ENCODE measurements at regions not wholly inside any gene's neighbourhood (a gene's known extent, or its start where the extent isn't known, plus 50 kb on each side); places are given as distances from the start of the nearest gene placed in this dataset.

DNA sequence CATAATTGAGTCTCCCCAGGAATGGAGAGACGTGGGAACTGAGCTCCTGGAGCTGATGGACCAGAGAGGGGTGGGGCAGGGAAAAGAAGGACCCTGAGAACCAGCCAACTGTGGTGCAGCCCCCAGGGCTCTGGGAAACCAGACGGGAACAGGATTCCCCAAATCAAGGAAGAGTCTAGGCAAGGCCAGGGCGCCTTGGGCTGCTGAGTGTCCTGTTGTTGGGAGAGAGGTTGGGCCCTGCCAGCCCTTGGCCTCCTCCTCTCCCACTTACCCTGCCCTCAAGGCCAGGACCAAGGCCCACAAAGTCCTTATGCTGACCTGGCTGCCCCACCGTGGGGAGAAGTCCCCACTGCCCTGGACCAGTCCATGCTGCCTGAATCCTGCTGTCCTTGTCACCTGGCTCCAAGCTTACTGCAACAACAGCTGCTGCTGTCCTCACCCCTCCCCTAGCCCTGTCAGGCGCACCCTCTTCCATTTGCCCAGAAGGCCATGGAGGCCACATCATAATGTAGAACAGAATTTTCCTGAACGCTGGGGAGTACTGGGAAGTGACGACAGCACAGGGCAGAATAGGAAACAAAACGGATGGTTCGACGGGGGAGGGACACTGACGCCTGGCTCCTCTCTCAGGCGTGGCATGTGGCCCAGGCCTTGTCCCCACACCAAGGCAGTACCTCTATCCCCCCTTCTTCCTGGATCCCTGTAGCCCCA lies 132.9 kb upstream of the ZMIZ1 start:
- no peak for DNase-seq (ENCODE audit: low spot score)

DNA sequence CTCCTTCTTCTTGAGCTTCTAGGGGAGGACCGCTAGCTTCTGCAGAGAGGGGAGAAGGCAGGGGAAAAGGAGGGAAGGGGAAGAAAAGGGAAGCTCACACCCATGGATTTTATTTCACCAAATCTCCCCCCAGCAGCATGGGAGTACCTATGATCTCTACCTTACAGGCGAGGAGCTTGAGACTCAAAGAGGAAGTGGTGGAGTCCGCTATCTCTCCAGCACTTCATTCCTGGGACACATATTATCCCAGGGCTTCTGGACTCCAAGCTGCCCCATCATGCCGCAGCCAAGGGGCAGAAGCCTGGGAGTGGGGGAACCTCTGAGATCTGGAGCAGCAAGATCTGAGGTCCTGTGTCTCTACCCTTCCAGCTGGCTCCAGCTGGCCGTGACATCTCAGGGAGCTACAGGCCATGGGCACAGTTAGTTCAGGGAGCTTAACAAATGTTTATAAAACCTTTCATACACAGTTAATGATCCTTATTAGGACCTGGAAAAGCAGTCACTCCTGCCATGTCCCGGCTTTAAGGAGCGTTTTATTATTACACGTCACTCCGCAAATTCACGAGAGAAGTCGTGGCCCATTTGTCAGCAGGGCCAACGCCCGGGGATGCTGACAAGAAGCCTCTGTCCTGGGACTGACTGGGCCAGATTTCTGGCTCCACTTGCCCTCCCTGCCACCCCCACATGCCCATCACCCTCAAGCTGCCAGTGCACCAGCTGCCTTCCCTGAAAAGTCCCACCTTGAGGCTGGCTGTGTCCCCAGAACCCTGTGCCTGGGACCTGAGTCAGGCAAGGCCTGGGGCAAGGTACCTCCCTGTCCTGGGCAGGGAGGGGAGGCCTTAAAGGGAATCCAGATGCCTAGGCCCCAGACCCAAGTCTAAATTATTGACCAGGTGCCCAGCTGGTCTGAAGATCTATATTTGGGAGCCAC lies 132.1 kb upstream of the ZMIZ1 start:
- no peak for DNase-seq (ENCODE audit: low spot score)

DNA sequence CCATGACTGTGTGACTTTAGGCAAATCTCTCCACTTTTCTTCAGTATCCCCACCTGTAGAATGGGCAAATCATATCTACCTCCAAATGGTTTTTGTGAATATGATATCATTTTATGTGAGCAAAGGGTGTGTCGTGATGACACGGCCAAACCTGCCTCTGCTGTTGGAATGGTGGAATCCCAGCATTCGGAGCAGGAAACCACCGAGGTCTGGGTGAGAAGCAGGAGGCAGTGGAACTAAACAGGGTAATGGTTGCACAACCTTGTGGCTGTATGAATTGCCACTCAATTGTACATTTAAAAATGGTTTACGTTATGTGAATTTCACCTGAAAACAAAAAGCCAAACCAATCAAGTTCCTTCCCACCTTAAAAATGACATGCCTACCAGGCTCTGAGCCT lies 131.4 kb upstream of the ZMIZ1 start:
- DNase-seq (ENCODE audit: low spot score), result no peak

DNA sequence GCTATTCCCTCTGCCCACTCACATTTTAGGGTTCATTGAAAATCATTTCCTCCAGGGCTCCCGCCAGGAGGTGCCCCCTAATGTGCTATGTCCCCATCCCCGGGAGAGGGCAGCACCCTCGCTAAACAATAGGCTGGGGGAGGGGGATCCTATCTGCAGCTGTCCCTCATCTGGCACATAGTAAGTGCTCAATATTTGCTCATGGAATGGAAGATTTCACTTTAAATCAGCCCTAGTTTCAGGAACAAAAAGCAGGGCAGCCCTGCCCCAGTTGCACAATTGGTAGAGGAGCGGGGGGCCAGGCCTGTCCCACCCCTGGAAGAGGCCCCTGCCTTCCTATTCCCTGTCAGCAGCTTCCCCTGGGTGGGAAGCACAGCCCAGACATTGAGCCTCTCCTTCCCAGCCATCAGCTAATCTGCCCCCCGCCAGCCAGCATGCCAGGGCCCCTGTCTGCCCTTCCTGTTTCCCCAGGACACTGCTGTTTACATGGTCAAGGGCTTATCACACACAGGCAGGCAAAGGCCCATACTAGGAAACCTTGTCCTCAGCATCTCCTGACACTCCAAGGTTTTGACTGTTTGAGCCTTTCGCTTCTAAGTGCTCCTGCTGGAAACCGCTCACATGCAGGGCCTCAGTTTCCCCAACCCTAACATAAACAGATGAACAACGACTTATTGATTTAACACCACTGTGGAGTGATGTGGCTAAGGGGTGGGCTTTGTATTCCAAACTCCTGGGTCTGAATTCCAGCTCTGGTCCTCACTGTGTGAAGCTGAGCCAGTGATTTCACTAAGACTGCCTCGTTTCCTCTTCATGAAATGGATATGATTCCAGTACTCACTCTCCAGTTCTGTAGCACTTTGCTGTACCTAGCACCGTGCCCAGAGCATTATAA lies 130.7 kb upstream of the ZMIZ1 start:
- no peak for DNase-seq (ENCODE audit: low spot score)

DNA sequence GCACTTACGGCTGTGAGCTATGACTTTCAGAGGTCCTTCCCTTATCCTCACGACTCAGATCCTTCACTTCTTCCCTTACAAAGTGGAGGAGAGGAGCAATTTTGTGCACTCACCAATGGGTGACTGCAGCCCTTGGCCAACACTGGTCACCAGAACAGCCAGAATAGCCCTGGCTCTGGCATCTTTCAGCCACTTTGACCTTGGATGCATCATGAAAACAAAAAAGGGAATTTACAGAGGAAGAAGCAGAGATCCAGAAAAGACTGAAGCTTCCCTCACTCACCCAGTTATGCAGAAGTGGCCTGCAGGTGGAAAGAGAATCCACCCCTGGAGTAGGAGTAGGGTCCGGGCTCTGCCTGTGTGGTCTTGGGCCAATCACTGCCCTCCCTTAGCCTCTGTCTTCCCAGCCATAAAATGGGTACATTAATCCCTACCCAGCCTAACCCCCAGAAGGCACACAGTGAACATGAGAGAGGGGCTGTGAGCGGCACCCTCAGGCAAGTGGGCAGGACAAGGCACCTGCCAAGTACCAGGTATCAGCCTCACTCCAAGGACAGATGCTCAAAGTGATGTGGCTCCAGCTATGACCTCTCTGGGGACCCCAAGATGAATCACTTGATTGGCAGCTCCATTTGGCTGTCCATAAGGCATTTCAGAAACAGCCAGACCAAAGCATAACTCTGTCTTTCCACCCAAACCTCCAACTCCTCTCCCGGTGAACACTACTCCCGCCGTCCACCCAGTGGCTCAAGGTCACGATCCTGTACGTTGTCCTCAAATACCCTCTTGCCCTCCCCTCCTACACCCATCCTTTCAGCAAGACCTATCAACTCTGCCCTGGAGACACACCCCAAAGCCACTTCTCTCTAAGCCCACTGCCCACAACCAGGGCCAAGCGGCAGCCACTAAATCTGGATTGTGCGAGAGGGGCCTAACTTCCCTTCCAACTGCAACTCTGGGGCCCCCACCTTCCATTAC lies 129.8 kb upstream of the ZMIZ1 start:
- DNase-seq (ENCODE audit: low spot score), result no peak

DNA sequence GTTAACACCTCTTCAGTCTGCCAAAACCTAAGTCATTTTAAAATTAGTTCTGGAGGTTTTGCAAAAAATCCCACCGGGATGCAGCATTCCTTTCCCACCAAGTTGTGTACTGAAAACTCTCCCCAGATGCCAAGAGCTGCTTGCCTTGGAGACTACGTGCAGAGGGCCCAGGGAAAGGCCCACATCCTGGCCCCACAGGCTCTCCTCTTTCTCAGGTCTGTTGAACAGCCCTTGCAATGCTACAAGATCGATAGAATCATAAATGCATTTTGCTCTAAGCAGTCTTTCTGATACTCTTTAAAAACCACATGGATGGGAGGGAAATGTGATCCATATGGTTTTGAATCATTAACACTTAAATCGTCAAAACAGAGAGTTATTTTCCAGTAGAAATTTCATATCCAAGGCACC lies 126.7 kb upstream of the ZMIZ1 start:
- no peak for DNase-seq (ENCODE audit: low spot score)

DNA sequence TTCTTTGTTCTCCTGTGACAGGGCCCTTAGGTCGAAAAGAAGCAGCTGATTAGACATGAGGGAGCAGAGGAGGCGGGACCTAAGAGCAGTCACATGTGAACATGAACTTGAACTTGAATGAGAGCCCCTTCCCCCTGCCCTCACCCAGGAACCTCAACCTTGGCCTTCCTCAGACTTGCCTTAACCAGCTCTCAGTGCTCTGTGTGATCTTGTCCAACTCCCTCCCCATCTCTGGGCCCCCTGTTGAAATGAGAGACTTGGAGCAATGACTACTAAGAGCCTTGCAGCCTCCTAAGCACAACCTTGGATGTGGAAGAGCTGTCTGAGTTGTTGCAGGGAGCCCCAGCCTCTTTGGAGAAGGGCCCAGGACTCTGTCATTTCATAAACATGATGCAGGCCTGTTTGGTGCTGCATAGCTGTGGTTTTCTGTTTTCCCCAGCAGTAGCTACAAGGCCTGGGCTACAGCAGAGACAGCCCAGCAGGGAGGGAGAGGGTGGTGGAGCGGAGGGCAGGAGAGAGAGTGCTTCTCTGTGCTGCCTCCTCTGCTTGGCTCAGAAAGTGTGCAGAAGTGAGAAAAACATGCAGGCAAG lies 123.9 kb upstream of the ZMIZ1 start:
- DNase-seq (ENCODE audit: low spot score), result peak; percentile 86

DNA sequence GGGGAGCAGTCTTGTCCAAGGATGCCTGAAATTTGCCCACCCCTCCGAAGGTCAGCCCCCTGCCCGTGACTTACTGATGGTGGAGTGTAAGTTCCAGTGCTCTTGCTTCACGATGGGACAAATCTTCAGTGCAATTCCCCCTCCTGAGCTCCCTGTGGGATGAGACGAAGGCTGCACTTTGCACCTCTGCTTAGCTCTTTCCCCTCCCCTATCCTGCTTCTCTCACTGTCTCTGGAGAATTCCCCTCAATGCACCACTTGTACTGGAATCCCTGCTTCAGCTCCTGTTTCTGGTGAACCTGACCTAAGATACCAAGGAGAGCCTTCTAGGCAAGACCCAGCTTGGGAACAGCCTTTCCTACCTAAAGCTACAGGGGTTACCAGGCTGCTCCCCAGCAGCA lies 122.9 kb upstream of the ZMIZ1 start:
- DNase-seq (ENCODE audit: low spot score), result no peak

DNA sequence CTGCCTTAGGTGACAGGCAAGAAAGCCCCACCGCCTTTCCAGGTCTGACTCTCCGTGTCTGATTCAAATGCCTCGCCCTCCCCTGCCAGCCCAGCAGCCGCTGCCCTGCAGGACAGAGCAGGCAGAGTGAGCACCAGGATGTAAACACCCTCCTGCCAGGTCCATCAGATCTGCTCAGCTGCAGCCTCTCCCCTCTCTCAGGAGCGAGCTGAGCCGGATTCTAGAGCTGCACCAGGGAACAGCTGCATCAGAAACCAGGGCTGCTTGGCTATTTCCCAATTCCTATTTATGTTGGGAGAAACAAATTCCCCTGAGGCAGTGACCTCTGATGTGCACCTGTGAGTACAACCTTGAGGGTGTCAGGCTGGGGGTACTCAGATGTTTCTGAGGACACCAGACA lies 121.5 kb upstream of the ZMIZ1 start:
- DNase-seq (ENCODE audit: low spot score), result no peak

DNA sequence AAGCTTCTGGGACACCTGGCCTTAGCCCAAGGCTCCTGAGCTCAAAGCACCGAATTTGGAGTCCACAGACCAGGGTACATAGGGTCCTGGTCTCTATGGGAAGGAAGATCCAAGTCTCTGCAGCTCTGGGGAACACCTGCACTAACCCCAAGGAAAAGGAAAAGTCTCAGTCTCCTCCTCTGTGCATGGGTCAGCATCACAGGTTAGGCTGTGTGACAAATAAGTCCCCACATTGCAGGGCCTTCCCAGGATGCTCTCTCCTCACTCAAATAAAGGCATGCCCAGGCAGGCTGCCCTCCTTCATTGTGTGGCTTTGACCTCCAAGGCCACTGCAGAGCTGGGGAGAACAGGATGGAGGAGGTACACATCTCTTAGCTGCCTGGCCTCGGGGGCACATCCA lies 121.0 kb upstream of the ZMIZ1 start:
- DNase-seq (ENCODE audit: low spot score), result no peak

DNA sequence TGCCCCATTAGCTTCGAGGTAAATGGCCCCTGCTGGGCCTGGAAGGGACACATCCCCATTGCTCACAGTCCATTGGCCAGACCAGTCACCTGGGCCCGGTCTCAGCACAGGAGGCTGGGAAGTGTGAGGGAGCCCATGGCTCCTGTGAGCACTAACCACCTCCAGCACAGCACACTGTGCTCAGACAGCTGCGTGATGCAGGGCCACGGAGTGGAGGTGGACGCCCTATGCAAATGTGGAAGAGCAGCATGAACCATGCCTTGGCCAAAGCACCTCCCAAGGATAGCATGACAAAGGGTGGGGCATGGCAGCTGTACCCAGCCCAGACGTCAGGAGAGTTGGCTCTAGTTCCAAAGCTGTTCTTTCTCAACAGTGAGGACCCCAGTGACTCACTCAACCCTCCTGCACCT lies 120.1 kb upstream of the ZMIZ1 start:
- DNase-seq (ENCODE audit: low spot score), result no peak

DNA sequence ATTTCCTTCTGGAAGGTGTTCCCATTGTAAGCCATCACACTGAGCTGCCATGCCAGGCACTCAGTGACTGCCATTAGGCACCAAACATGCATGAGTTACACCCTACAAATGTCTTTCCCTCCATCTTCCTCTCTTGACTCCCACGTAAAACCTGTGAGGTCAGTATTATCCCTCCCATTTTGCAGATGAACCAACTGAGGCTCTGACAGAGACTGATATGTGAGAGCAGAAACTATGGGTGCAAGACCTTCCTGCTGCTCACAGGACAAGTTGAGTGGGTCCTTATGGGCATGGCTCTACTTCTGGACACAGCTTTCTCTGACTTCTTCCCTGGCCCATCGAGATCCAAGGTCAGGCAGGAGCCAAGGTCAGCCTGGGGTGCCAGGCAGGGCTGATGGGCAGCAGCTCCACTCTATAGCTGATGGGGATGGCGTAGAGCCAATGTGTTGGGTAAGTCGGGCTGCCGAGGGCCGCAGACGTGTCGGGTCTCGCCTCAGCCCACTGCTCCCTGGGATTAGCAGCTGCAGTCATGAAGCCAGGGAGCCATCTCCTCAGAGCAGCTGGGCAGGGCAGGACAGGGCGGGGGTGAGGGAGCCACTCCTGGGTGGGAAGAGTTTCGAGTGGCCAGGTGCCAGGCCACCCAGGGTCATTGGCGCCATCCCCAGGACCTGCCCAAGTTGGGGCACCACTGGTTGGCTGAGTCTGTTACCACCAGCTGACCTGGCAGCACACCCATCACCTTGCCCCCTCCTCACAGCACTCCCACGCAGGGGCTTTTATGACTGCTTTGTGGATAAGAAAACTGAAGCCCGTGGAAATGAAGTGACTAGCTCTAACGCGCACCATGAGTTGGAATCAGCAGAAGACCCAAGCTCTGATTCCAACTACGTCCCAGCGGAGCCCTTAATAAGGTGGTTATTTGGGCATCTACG lies 117.8 kb upstream of the ZMIZ1 start:
- no peak for DNase-seq (ENCODE audit: low spot score)

DNA sequence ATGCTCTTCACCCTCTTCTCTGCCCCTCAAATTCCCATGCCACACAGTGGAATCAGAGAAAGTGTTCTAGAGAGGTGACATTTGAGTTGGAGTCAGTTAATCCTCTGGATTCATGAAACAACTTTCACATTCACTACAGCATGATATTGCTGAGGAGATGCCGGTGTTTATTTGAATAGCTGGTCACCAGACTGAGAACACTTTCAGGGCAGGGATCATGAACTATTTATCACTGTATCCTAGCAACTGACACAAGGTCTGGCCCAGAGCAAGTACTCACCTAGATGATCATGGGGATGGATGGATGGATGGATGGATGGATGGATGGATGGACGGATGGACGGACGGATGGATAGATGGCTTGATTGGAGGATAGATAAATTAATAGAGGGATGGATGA lies 116.7 kb upstream of the ZMIZ1 start:
- DNase-seq (ENCODE audit: low spot score), result no peak

DNA sequence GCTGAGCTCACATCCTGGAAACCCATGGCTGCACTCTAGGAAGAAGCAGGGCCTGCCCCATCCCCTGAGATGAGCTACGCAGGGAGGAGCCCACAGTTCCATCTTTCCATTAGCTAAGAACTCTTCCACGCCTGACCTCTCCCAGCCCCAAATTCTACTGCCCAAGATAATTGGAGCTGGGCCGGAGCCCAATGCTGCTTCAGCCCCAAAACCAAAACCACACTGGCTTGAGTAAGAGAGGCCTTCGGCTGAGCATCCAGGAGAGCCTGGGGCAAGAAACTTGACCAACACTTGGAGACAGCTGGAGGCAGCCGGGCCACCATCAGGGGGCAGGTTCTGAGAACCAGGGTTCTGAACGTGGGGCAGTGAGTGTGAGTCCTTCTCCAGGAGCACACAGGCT lies 116.1 kb upstream of the ZMIZ1 start:
- peak; percentile 45 for DNase-seq (ENCODE audit: low spot score)

DNA sequence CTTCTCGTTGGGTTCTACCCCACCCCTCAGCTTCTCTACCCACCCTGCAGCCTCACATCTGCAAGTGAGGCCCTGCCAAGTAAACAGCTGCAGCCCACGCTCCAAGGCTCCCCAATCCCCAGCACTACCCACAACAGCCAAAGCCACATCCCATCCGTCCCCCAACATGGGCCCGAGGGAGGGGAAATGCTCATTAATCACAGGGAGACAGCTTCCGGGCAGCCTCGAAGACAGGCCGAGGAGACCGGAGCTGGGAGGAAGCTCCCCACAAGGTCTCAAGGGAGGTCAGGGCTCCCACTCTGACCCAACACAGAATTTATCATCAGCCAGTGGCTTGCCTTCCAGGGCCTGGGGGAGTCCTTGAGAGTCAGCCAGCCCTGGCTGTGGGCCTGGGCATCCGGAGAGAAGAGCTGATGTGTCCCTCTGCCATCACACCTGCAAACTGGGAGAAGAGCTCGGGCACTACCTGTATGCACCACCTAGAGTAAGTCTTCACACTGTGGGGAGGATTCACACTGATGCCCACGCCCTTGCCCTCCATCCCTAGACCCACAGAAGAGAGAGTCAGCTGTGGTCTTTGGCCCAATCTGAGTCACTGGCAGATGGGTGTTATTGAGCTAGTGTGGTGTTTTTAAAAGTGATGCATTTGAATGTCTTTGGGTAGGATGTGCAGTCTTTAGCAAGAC lies 115.5 kb upstream of the ZMIZ1 start:
- DNase-seq (ENCODE audit: low spot score), result peak; percentile 63

DNA sequence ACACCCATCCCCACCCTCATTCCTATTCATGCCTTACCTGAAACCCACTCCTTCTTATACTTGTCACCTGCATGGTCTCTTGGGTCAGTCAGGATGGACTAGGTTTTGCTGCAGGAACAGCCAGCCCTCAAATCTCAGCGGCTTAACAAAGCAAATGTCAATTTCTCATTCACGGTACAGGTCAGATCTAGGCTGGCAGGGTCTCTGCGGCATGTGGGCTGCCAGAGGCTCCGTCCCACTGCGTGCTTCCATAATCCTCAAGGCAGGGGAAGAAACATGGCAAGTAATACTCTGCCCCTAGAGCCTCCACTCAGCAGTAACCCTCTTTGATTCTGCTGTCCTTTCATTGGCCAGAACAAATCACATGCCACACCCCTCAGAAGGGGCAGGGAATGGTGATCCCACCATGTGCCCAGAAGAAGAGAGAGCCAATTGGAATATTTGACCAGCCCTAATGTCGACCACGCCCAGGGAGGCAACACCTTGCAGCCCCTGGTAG lies 114.9 kb upstream of the ZMIZ1 start:
- DNase-seq (ENCODE audit: low spot score), result no peak

DNA sequence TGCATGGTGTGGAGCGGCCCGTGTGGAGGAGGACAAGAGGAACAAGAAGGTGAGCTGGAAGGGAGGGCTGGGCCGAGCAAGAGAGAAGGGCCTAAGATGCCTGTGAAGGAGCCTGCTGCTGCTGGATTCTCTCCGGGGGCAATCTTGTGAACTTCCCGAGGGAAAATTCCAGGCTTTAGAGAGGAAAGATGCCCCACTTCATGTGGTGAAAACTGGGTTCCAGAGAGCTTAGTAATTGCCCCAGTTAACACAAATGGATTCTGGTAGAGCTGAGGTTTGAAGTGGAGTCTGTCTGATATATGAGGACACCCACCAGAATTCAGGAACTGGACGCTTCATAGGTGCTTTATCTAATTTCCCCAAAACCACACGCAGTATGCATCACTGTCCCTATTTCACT lies 114.1 kb upstream of the ZMIZ1 start:
- no peak for DNase-seq (ENCODE audit: low spot score)

DNA sequence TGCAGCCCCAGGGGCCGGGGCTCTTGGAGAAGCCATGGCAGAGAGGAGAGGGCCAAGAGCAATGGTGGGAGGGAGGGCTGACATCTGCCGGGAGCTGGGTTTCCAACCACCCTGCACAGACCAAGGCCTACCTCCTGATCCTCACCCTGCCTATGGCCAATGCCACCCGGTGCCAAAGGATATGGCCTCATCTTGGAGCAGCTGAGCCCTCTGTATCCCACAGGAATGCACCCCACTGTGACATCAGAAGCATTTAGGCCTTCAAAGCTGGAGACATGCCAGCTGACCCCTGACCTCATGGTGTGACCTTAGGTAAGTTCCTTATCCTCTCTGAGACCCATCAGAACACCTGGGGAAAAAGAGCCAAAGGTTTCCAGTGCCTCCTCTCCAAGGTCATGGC lies 113.6 kb upstream of the ZMIZ1 start:
- no peak for DNase-seq (ENCODE audit: low spot score)

DNA sequence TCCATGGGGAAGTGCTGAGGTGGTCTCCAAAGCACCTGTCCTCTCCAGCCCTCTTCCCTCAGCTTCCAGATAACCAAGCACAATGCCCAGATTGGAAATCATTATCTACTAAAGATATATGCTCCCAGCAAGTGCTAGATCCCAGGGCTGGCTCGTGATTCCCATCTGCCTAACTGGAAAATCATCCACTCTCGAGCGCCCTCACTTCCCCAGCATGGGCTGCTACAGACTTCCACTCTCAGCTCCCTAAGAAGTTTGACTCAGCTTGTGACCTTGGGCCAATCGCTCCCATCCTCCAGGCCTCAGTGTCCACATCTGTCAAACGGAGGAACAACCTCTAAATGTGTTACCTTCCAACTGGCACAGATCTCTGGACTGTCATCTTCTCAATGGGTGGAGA lies 112.4 kb upstream of the ZMIZ1 start:
- no peak for DNase-seq (ENCODE audit: low spot score)

Measured in A172 (cell line).